HG03280 (cell line): ENCODE measurements at regions not wholly inside any gene's neighbourhood (a gene's known extent, or its start where the extent isn't known, plus 50 kb on each side); places are given as distances from the start of the nearest gene placed in this dataset.
"Not testable (repeated sequence)": the region's sequence is repeated elsewhere in the genome, so short reads cannot be mapped to it uniquely, and the experiment has no call there.

ENCODE experiments used
- ATAC-seq: cut with Tn5 transposase; IDR thresholded peaks from one replicate; pipeline ENCODE4 v1.9.1; 2021; ENCODE audit warnings: mild to moderate bottlenecking, moderate library complexity; ENCODE audit not compliant: unreplicated experiment

GRCh38 chr5:82905986-82906385, 171.2 kb downstream of the TMEM167A start:
- no peak for ATAC-seq

GRCh38 chr5:82901281-82901888, 175.8 kb downstream of the TMEM167A start:
- ATAC-seq: no peak

- ATAC-seq: no peak
These were observed 182.5 kb downstream of the TMEM167A start for GRCh38 chr5:82894716-82895115.

- no peak for ATAC-seq
These were observed 188.1 kb downstream of the TMEM167A start for GRCh38 chr5:82889088-82889487.

- no peak for ATAC-seq
These were observed 190.3 kb downstream of the TMEM167A start for GRCh38 chr5:82886911-82887310.

- ATAC-seq: peak; percentile 54
These were observed 191.4 kb downstream of the TMEM167A start for GRCh38 chr5:82885627-82886389.

- ATAC-seq: no peak
These were observed 192.2 kb downstream of the TMEM167A start for GRCh38 chr5:82884821-82885471.

GRCh38 chr5:82882316-82882715, 194.9 kb downstream of the TMEM167A start:
- no peak for ATAC-seq

- no peak for ATAC-seq
These were observed 195.5 kb downstream of the TMEM167A start for GRCh38 chr5:82881571-82882174.

GRCh38 chr5:82879089-82879488, 198.1 kb downstream of the TMEM167A start:
- no peak for ATAC-seq

- no peak for ATAC-seq
These were observed 203.7 kb downstream of the TMEM167A start for GRCh38 chr5:82873452-82873851.

- not testable (repeated sequence) for ATAC-seq
These were observed 204.6 kb downstream of the TMEM167A start for GRCh38 chr5:82872321-82873288.

GRCh38 chr5:82865625-82866024, 211.6 kb downstream of the TMEM167A start:
- ATAC-seq: no peak

GRCh38 chr5:82863266-82863665, 213.9 kb downstream of the TMEM167A start:
- no peak for ATAC-seq

GRCh38 chr5:82862711-82863110, 214.5 kb downstream of the TMEM167A start:
- ATAC-seq: no peak

GRCh38 chr5:82862261-82862660, 214.9 kb downstream of the TMEM167A start:
- ATAC-seq: no peak

- no peak for ATAC-seq
These were observed 215.5 kb downstream of the TMEM167A start for GRCh38 chr5:82861701-82862100.

GRCh38 chr5:82859451-82860140, 217.6 kb downstream of the TMEM167A start:
- ATAC-seq: no peak

GRCh38 chr5:82858151-82859025, 218.8 kb downstream of the TMEM167A start:
- no peak for ATAC-seq
